HepG2 (cell line): ENCODE measurements at regions not wholly inside any gene's neighbourhood (a gene's known extent, or its start where the extent isn't known, plus 50 kb on each side); places are given as distances from the start of the nearest gene placed in this dataset.

Experiments used
- ATAC-seq: fragments of 200-7000 bp; cut with Tn5 transposase; 3 replicates; pipeline ENCODE4 v1.9.1; 2020; ENCODE audit warnings: mild to moderate bottlenecking, moderate library complexity
- BruUV-seq: library from RNA; stranded (reverse); fragments of 400-500 nt; replicated peaks from 2 replicates; lab custom pipeline; 2021; lab: Mats Ljungman, UMichigan
- CTCF ChIA-PET: fragments of 300-600 bp; formaldehyde crosslinking; extraction: SDS; loops from one replicate; lab custom pipeline; 2021; ENCODE audit warnings: low total read pairs, inconsistent platforms, low intra/inter-chr PET ratio; lab: Yijun Ruan, JAX
- POLR2A ChIA-PET: fragments of 350-600 bp; sonication (Branson Sonifier 250); formaldehyde crosslinking; loops from one replicate; lab custom pipeline; 2020; ENCODE audit warnings: antibody characterized with exemption, inconsistent platforms; lab: Yijun Ruan, JAX
- DNase-seq: peaks from one replicate; pipeline ENCODE4 v3.0.0-alpha.2; 2015; ENCODE audit warnings: low spot score
- FAIRE-seq: peaks from 3 replicates; lab custom pipeline; 2011; peaks lifted over from hg19 to GRCh38; lab: Jason Lieb, UNC
- H2AFZ ChIP-seq: one replicate; pipeline ENCODE4 v1.6.1; 2011; ENCODE audit warnings: low read length, inconsistent platforms
- H3K27ac ChIP-seq: fragments of 300-600 bp; 3 replicates; pipeline ENCODE4 v1.8.0; 2011; ENCODE audit warnings: mixed run types, mild to moderate bottlenecking, mixed read lengths, low read length, inconsistent platforms; ENCODE audit not compliant: insufficient read depth; ENCODE audit errors: extremely low read length
- H3K27me3 ChIP-seq, 2 experiments: fragments of 200-600 bp in 1 of 2; 2 replicates in 1 of 2; 3 replicates in 1 of 2; pipeline versions ENCODE4 v1.6.0 to v1.8.0; 2011; ENCODE audit warnings: low read length in 2 of 2, mild to moderate bottlenecking in 2 of 2, moderate library complexity in 2 of 2, inconsistent platforms in 1 of 2; ENCODE audit not compliant: insufficient read depth in 2 of 2, control insufficient read depth in 1 of 2
- H3K36me3 ChIP-seq, 2 experiments: fragments of 200-600 bp in 1 of 2; replicated peaks in 1 of 2; 2 replicates in 1 of 2; 3 replicates in 1 of 2; pipeline versions ENCODE4 v1.5.1 to v1.8.0; 2011; ENCODE audit warnings: low read length in 2 of 2, inconsistent platforms in 1 of 2; ENCODE audit not compliant: insufficient read depth in 2 of 2, control insufficient read depth in 1 of 2
- H3K4me1 ChIP-seq: 2 replicates; pipeline ENCODE4 v1.5.1; 2012; ENCODE audit warnings: low read length, inconsistent platforms; ENCODE audit not compliant: insufficient read depth
- H3K4me2 ChIP-seq: 2 replicates; pipeline ENCODE4 v1.6.0; 2011; ENCODE audit warnings: low read depth, low read length, inconsistent platforms
- H3K4me3 ChIP-seq, 3 experiments: fragments of 200-600 bp in 1 of 3; sonication (generic), shearing (Covaris generic) in 1 of 3; replicated peaks in 1 of 3; 2 replicates each; pipeline ENCODE4 v1.5.1; 2011 to 2016; ENCODE audit warnings: low read length in 3 of 3, inconsistent platforms in 2 of 3, low read depth in 2 of 3, mild to moderate bottlenecking in 2 of 3, control low read depth in 1 of 3, mixed read lengths in 1 of 3; ENCODE audit not compliant: insufficient read depth in 1 of 3
- H3K79me2 ChIP-seq: one replicate; pipeline ENCODE4 v1.6.1; 2011; ENCODE audit warnings: low read length, inconsistent platforms; ENCODE audit not compliant: insufficient read depth
- H3K9ac ChIP-seq: 2 replicates; pipeline ENCODE4 v1.6.0; 2011; ENCODE audit warnings: mild to moderate bottlenecking, low read depth, low read length, inconsistent platforms; ENCODE audit not compliant: insufficient read depth
- H3K9me3 ChIP-seq: 2 replicates; pipeline ENCODE4 v1.5.1; 2012; ENCODE audit warnings: mild to moderate bottlenecking, low read length
- H4K20me1 ChIP-seq: 2 replicates; pipeline ENCODE4 v1.6.0; 2011; ENCODE audit warnings: inconsistent platforms, mild to moderate bottlenecking, low read length, moderate library complexity; ENCODE audit not compliant: insufficient read depth
- AKNA ChIP-seq: sonication (generic); formaldehyde crosslinking; IDR thresholded peaks from 2 replicates; pipeline ENCODE4 v1.4.0; 2020; ENCODE audit warnings: missing genetic modification reagents, borderline replicate concordance
- HMG20A ChIP-seq: IDR thresholded peaks from 2 replicates; pipeline ENCODE4 v1.6.1; 2016; ENCODE audit warnings: borderline replicate concordance
- HMGXB4 ChIP-seq, 2 experiments: sonication (generic) in 1 of 2; formaldehyde crosslinking in 1 of 2; IDR thresholded peaks; 2 replicates each; pipeline versions ENCODE4 v1.4.0 to v1.6.1; 2018 to 2020; ENCODE audit warnings: missing genetic modification reagents in 2 of 2, borderline replicate concordance in 1 of 2, low read depth in 1 of 2, mild to moderate bottlenecking in 1 of 2, missing biosample characterization in 1 of 2
- NAIF1 ChIP-seq: sonication (generic); formaldehyde crosslinking; IDR thresholded peaks from 2 replicates; pipeline ENCODE4 v1.5.0; 2020; ENCODE audit warnings: mild to moderate bottlenecking, missing genetic modification reagents, borderline replicate concordance
- SRSF9 ChIP-seq: fragments of 200-400 bp; formaldehyde crosslinking; IDR thresholded peaks from 2 replicates; pipeline ENCODE4 v1.6.1; 2018; ENCODE audit warnings: borderline replicate concordance, mild to moderate bottlenecking, low read depth, low read length; ENCODE audit not compliant: insufficient read depth, poor library complexity, severe bottlenecking
- TCF7L2 ChIP-seq: IDR thresholded peaks from 2 replicates; pipeline ENCODE4 v1.6.1; 2011; ENCODE audit warnings: mild to moderate bottlenecking, low read depth, low read length, moderate library complexity
- ZC3H13 ChIP-seq: sonication (generic); formaldehyde crosslinking; IDR thresholded peaks from 2 replicates; pipeline ENCODE4 v1.8.1; 2023; ENCODE audit warnings: mild to moderate bottlenecking, missing genetic modification reagents, moderate library complexity
- ZMYM3 ChIP-seq: sonication (generic); formaldehyde crosslinking; IDR thresholded peaks from 2 replicates; pipeline ENCODE4 v1.5.1; 2020; ENCODE audit warnings: mild to moderate bottlenecking, missing genetic modification reagents
- ZNF160 ChIP-seq: sonication (generic); formaldehyde crosslinking; IDR thresholded peaks from 2 replicates; pipeline ENCODE4 v1.8.0; 2022; ENCODE audit warnings: mild to moderate bottlenecking, inconsistent platforms, missing genetic modification reagents
- ZNF281 ChIP-seq: sonication (generic); formaldehyde crosslinking; IDR thresholded peaks from 2 replicates; pipeline ENCODE4 v1.4.0; 2020; ENCODE audit warnings: missing genetic modification reagents, borderline replicate concordance
- ZNF737 ChIP-seq: sonication (generic); formaldehyde crosslinking; IDR thresholded peaks from 2 replicates; pipeline ENCODE4 v1.5.0; 2020; ENCODE audit warnings: missing genetic modification reagents, mild to moderate bottlenecking, borderline replicate concordance
- WGBS: methylation state at CpG from one replicate; pipeline ENCODE4 v1.1.6; 2017; ENCODE audit warnings: low lambda C conversion rate; 5-methylcytosine and 5-hydroxymethylcytosine counted together
- in situ Hi-C: cut with HindIII; loops from 2 replicates; pipeline ENCODE4 v1.10.0; 2017; ENCODE audit warnings: low pct_unique_long_range_greater_than_20kb; ENCODE audit not compliant: extremely low pct_ligation_motif_present
- intact Hi-C: fragments of 100-400 bp; cut with micrococcal nuclease; formaldehyde crosslinking; loops from one replicate; pipeline ENCODE4 v1.10.0; 2022; ENCODE audit not compliant: unreplicated experiment
- TF ChIP-seq, protein P1 (sequence below): sonication (generic); formaldehyde crosslinking; IDR thresholded peaks from 2 replicates; pipeline ENCODE4 v1.5.0; 2020; ENCODE audit warnings: mild to moderate bottlenecking, missing genetic modification reagents

DNA sequence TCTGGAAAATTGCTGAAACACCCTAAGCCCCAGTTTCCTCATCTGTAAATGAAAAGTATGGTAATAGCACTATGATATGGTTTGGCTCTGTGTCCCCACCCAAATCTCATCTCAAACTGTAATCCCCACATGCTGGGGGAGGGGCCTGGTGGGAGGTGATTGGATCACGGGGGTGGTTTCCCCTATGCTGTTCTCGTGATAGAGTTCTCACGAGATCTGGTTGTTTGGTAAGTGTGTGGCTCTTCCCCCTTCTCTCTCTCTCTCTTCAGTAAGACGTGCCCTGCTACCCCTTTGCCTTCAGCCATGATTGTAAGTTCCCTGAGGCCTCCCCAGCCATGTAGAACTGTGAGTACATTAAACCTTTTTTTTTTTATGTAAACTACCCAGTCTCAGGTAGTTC is 490.7 kb downstream of the TMEM114 start:
- DNase-seq (no peak), FAIRE-seq (no peak), ATAC-seq (no peak)
- Histone ChIP-seq H3K27me3 (no peaks in the 10 kb centered on the region), H3K9me3 (no peaks in the 10 kb centered on the region), H3K36me3 (no peaks in the 10 kb centered on the region), H4K20me1 (no peaks in the 10 kb centered on the region), H3K4me3 (no peak overlapping the region), H3K4me1 (no peaks in the 10 kb centered on the region), H3K27ac (no peak overlapping the region), H3K4me2 (no peak overlapping the region), H2AFZ (no peak overlapping the region), H3K79me2 (no peaks in the 10 kb centered on the region), H3K9ac (no peak overlapping the region)
- intact Hi-C loops, result no loop called here
- no TSS peak for BruUV-seq
- POLR2A ChIA-PET, result no interaction called here
- CTCF ChIA-PET, result no interaction called here
- in situ Hi-C loops, result no loop called here
- WGBS, result under 1% methylated on average over 4 of the region's 4 CpGs
- no peak for TF ChIP-seq ZNF737 (CRISPR knock-in tag)
- no peak for TF ChIP-seq HMGXB4 (CRISPR knock-in tag; IDR thresholded peaks at IDR 0.05; ENCODE audit: borderline replicate concordance in 1 of 2, low read depth in 1 of 2)
- no peak for TF ChIP-seq ZNF281 (CRISPR knock-in tag)
- TF ChIP-seq SRSF9, result no peak
- TF ChIP-seq, protein P1, sequence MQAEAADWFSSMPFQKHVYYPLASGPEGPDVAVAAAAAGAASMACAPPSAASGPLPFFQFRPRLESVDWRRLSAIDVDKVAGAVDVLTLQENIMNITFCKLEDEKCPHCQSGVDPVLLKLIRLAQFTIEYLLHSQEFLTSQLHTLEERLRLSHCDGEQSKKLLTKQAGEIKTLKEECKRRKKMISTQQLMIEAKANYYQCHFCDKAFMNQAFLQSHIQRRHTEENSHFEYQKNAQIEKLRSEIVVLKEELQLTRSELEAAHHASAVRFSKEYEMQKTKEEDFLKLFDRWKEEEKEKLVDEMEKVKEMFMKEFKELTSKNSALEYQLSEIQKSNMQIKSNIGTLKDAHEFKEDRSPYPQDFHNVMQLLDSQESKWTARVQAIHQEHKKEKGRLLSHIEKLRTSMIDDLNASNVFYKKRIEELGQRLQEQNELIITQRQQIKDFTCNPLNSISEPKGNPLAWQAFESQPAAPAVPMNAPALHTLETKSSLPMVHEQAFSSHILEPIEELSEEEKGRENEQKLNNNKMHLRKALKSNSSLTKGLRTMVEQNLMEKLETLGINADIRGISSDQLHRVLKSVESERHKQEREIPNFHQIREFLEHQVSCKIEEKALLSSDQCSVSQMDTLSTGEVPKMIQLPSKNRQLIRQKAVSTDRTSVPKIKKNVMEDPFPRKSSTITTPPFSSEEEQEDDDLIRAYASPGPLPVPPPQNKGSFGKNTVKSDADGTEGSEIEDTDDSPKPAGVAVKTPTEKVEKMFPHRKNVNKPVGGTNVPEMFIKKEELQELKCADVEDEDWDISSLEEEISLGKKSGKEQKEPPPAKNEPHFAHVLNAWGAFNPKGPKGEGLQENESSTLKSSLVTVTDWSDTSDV (CRISPR knock-in tag), result no peak
- no peak for TF ChIP-seq ZNF160 (CRISPR knock-in tag)
- no peak for TF ChIP-seq AKNA (CRISPR knock-in tag)
- no peak for TF ChIP-seq ZC3H13 (CRISPR knock-in tag)
- TF ChIP-seq ZMYM3 (CRISPR knock-in tag), result no peak
- TF ChIP-seq NAIF1 (CRISPR knock-in tag), result no peak
- TF ChIP-seq TCF7L2, result no peak
- no peak for TF ChIP-seq HMG20A (CRISPR knock-in tag)
